ENCODE measurements at regions not wholly inside any gene's neighbourhood (a gene's known extent, or its start where the extent isn't known, plus 50 kb on each side); places are given as distances from the start of the nearest gene placed in this dataset.
"Not testable (repeated sequence)": the region's sequence is repeated elsewhere in the genome, so short reads cannot be mapped to it uniquely, and the experiment has no call there.

GRCh38 chr5:101292199-101292598 lies 389.1 kb upstream of the ST8SIA4 start:
- Histone ChIP-seq H3K4me3 (ENCODE audit: low read length) (no peak overlapping the region), H3K9me3 (ENCODE audit: control insufficient read depth, insufficient read depth, low read length) (no peaks in the 10 kb centered on the region), H3K27ac (ENCODE audit: low read depth, low read length) (no peak overlapping the region)

GRCh38 chr5:101290761-101291160 lies 387.7 kb upstream of the ST8SIA4 start:
- not testable (repeated sequence) for H3F3A ChIP-seq (ENCODE audit: control insufficient read depth, insufficient read depth); H3K4me2 ChIP-seq (ENCODE audit: low read length); H3K9me3 ChIP-seq (ENCODE audit: control insufficient read depth, insufficient read depth, low read length); H4K20me1 ChIP-seq (ENCODE audit: control insufficient read depth, insufficient read depth, low read depth, low read length); H3K27me3 ChIP-seq (ENCODE audit: control insufficient read depth, low read length); H3K79me2 ChIP-seq (ENCODE audit: control insufficient read depth, low read length); H3K36me3 ChIP-seq (ENCODE audit: control insufficient read depth, low read length); H3K9me2 ChIP-seq (replicated peaks; ENCODE audit: control insufficient read depth, low read length); H3K4me3 ChIP-seq (ENCODE audit: low read length); H3K27ac ChIP-seq (ENCODE audit: low read depth, low read length); H3K4me1 ChIP-seq (ENCODE audit: control insufficient read depth, low read length)

More at GRCh38 chr5:101292199-101292598, 389.1 kb upstream of the ST8SIA4 start:
- Histone ChIP-seq H3K27me3 (ENCODE audit: control insufficient read depth, low read length) (no peaks in the 10 kb centered on the region), H3K4me1 (ENCODE audit: control insufficient read depth, low read length) (no peaks in the 10 kb centered on the region), H3F3A (ENCODE audit: control insufficient read depth, insufficient read depth) (no peaks in the 10 kb centered on the region), H4K20me1 (ENCODE audit: control insufficient read depth, insufficient read depth, low read depth, low read length) (no peaks in the 10 kb centered on the region), H3K4me2 (ENCODE audit: low read length) (no peak overlapping the region), H3K79me2 (ENCODE audit: control insufficient read depth, low read length) (no peaks in the 10 kb centered on the region), H3K36me3 (ENCODE audit: control insufficient read depth, low read length) (no peaks in the 10 kb centered on the region), H3K9me2 (replicated peaks; ENCODE audit: control insufficient read depth, low read length) (no peaks in the 10 kb centered on the region)
- TF ChIP-seq, protein P1, sequence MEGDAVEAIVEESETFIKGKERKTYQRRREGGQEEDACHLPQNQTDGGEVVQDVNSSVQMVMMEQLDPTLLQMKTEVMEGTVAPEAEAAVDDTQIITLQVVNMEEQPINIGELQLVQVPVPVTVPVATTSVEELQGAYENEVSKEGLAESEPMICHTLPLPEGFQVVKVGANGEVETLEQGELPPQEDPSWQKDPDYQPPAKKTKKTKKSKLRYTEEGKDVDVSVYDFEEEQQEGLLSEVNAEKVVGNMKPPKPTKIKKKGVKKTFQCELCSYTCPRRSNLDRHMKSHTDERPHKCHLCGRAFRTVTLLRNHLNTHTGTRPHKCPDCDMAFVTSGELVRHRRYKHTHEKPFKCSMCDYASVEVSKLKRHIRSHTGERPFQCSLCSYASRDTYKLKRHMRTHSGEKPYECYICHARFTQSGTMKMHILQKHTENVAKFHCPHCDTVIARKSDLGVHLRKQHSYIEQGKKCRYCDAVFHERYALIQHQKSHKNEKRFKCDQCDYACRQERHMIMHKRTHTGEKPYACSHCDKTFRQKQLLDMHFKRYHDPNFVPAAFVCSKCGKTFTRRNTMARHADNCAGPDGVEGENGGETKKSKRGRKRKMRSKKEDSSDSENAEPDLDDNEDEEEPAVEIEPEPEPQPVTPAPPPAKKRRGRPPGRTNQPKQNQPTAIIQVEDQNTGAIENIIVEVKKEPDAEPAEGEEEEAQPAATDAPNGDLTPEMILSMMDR (IDR thresholded peaks at IDR 0.05; ENCODE audit: low read depth, low read length, poor library complexity, severe bottlenecking), result no peak
- no peak for TF ChIP-seq EZH2phosphoT487 (IDR thresholded peaks at IDR 0.05; ENCODE audit: borderline replicate concordance, low read length)

- Histone ChIP-seq H3K27me3 (ENCODE audit: control insufficient read depth, low read length) (no peaks in the 10 kb centered on the region), H4K20me1 (ENCODE audit: control insufficient read depth, insufficient read depth, low read depth, low read length) (no peaks in the 10 kb centered on the region), H3K4me1 (ENCODE audit: control insufficient read depth, low read length) (no peaks in the 10 kb centered on the region), H3K4me3 (ENCODE audit: low read length) (no peak overlapping the region), H3K4me2 (ENCODE audit: low read length) (no peak overlapping the region), H3K9me3 (ENCODE audit: control insufficient read depth, insufficient read depth, low read length) (no peaks in the 10 kb centered on the region), H3K79me2 (ENCODE audit: control insufficient read depth, low read length) (no peaks in the 10 kb centered on the region), H3K27ac (ENCODE audit: low read depth, low read length) (no peak overlapping the region), H3F3A (ENCODE audit: control insufficient read depth, insufficient read depth) (no peaks in the 10 kb centered on the region), H3K36me3 (ENCODE audit: control insufficient read depth, low read length) (no peaks in the 10 kb centered on the region), H3K9me2 (replicated peaks; ENCODE audit: control insufficient read depth, low read length) (no peaks in the 10 kb centered on the region)
- TF ChIP-seq EZH2phosphoT487 (IDR thresholded peaks at IDR 0.05; ENCODE audit: borderline replicate concordance, low read length), result no peak
- TF ChIP-seq, protein P1 (IDR thresholded peaks at IDR 0.05; ENCODE audit: low read depth, low read length, poor library complexity, severe bottlenecking), result no peak
Measured at GRCh38 chr5:101288633-101289032, 385.6 kb upstream of the ST8SIA4 start.

DNA sequence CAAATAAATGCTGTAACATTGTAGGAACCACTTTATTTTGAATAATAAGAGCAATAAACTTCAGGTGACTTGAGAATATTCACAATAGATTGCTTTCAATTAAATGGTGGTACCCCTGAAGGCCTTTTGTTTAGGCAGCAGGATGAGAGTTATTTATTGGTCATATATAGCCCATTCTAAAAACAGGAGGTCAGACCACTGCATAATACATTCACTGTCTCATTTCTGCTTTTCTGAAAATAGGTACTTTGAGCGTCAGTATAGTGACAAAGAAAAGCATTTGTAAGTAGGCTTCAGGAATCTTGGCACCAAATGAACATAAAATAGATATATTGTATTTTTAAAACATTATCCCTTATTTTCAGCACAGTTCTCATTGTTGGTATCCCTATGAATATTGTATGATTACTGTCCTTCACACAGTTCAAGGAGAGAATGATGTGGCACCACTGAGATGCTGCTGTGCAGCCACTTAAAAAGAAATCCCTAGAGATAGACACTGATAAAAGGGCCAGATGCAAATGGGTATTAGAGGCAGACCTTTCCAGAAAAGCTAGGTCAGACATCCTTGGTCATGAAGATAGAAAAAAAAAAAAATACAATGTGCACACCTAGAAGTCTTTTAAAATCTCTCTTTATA lies 381.8 kb upstream of the ST8SIA4 start:
- no peaks in the 10 kb centered on the region for H4K20me1 ChIP-seq (ENCODE audit: control insufficient read depth, insufficient read depth, low read depth, low read length)
- no peaks in the 10 kb centered on the region for H3K4me1 ChIP-seq (ENCODE audit: control insufficient read depth, low read length)
- H3K4me3 ChIP-seq (ENCODE audit: low read length), result no peak overlapping the region
- H3K9me3 ChIP-seq (ENCODE audit: control insufficient read depth, insufficient read depth, low read length), result no peaks in the 10 kb centered on the region
- TF ChIP-seq EZH2phosphoT487 (IDR thresholded peaks at IDR 0.05; ENCODE audit: borderline replicate concordance, low read length), result no peak
- TF ChIP-seq, protein P1 (IDR thresholded peaks at IDR 0.05; ENCODE audit: low read depth, low read length, poor library complexity, severe bottlenecking), result no peak
- no peak overlapping the region for H3K4me2 ChIP-seq (ENCODE audit: low read length)
- H3K36me3 ChIP-seq (ENCODE audit: control insufficient read depth, low read length), result no peaks in the 10 kb centered on the region
- no peaks in the 10 kb centered on the region for H3F3A ChIP-seq (ENCODE audit: control insufficient read depth, insufficient read depth)
- H3K9me2 ChIP-seq (replicated peaks; ENCODE audit: control insufficient read depth, low read length), result no peaks in the 10 kb centered on the region
- no peaks in the 10 kb centered on the region for H3K27me3 ChIP-seq (ENCODE audit: control insufficient read depth, low read length)
- no peaks in the 10 kb centered on the region for H3K79me2 ChIP-seq (ENCODE audit: control insufficient read depth, low read length)
- no peak overlapping the region for H3K27ac ChIP-seq (ENCODE audit: low read depth, low read length)

DNA sequence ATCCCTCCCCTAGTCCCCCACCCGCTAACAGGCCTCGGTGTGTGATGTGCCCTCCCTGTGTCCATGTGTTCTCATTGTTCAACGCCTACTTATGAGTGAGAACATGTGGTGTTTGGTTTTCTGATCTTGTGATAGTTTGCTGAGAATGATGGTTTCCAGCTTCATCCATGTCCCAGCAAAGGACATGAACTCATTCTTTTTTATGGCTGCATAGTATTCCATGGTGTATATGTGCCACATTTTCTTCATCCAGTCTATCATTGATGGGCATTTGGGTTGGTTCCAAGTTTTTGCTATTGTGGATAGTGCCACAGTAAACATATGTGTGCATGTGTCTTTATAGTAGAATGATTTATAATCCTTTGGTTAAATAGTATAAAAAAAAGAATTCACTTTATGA lies 380.9 kb upstream of the ST8SIA4 start:
- not testable (repeated sequence) for H4K20me1 ChIP-seq (ENCODE audit: control insufficient read depth, insufficient read depth, low read depth, low read length); H3K79me2 ChIP-seq (ENCODE audit: control insufficient read depth, low read length); H3K4me3 ChIP-seq (ENCODE audit: low read length); H3K4me1 ChIP-seq (ENCODE audit: control insufficient read depth, low read length); H3K27ac ChIP-seq (ENCODE audit: low read depth, low read length); H3K27me3 ChIP-seq (ENCODE audit: control insufficient read depth, low read length); H3K9me2 ChIP-seq (replicated peaks; ENCODE audit: control insufficient read depth, low read length); H3K9me3 ChIP-seq (ENCODE audit: control insufficient read depth, insufficient read depth, low read length); H3F3A ChIP-seq (ENCODE audit: control insufficient read depth, insufficient read depth); H3K36me3 ChIP-seq (ENCODE audit: control insufficient read depth, low read length); H3K4me2 ChIP-seq (ENCODE audit: low read length)

Data from DOHH2 (cell line).